GM23338 (cell line): ENCODE measurements at regions not wholly inside any gene's neighbourhood (a gene's known extent, or its start where the extent isn't known, plus 50 kb on each side); places are given as distances from the start of the nearest gene placed in this dataset.

Experiments
- ATAC-seq: fragments of 200-7000 bp; cut with Tn5 transposase; 3 replicates; pipeline ENCODE4 v1.9.1; 2020
- DNase-seq: peaks from one replicate; pipeline ENCODE4 v3.0.0-alpha.2; 2015; ENCODE audit warnings: low spot score
- H2AFZ ChIP-seq: fragments of 200-600 bp; sonication (generic); 2 replicates; pipeline ENCODE4 v1.8.0; 2016; ENCODE audit warnings: antibody characterized with exemption, mild to moderate bottlenecking, moderate library complexity
- H3F3A ChIP-seq: fragments of 200-600 bp; sonication (generic); replicated peaks from 2 replicates; pipeline ENCODE4 v1.8.0; 2017; ENCODE audit warnings: antibody characterized with exemption, mixed run types, low read depth
- H3K27ac ChIP-seq: fragments of 200-600 bp; sonication (generic); 2 replicates; pipeline ENCODE4 v1.6.1; 2016; ENCODE audit warnings: low read depth
- H3K27me3 ChIP-seq: fragments of 200-600 bp; sonication (generic); 2 replicates; pipeline ENCODE4 v1.8.0; 2016; ENCODE audit warnings: mild to moderate bottlenecking, mixed run types, moderate library complexity; ENCODE audit not compliant: insufficient read depth
- H3K36me3 ChIP-seq: fragments of 200-600 bp; sonication (generic); 2 replicates; pipeline ENCODE4 v1.8.0; 2016; ENCODE audit warnings: mild to moderate bottlenecking; ENCODE audit not compliant: insufficient read depth
- H3K4me1 ChIP-seq: fragments of 200-600 bp; sonication (generic); 2 replicates; pipeline ENCODE4 v1.8.0; 2016; ENCODE audit warnings: mild to moderate bottlenecking, moderate library complexity; ENCODE audit not compliant: insufficient read depth
- H3K4me2 ChIP-seq: fragments of 200-600 bp; sonication (generic); 2 replicates; pipeline ENCODE4 v1.7.1; 2017; ENCODE audit warnings: mixed run types
- H3K4me3 ChIP-seq: fragments of 200-600 bp; sonication (generic); 2 replicates; pipeline ENCODE4 v1.6.1; 2016; ENCODE audit warnings: mixed run types
- H3K79me2 ChIP-seq: fragments of 200-600 bp; sonication (generic); replicated peaks from 2 replicates; pipeline ENCODE4 v1.8.0; 2017; ENCODE audit warnings: mild to moderate bottlenecking; ENCODE audit not compliant: insufficient read depth
- H3K9me2 ChIP-seq: fragments of 200-600 bp; sonication (generic); 2 replicates; pipeline ENCODE4 v1.8.0; 2017; ENCODE audit not compliant: insufficient read depth
- H4K20me1 ChIP-seq: fragments of 200-600 bp; sonication (generic); replicated peaks from 2 replicates; pipeline ENCODE4 v1.8.0; 2017; ENCODE audit warnings: mild to moderate bottlenecking; ENCODE audit not compliant: insufficient read depth
- H3K27ac Mint-ChIP-seq: 2 replicates; pipeline ENCODE4 v1.8.0; 2020; ENCODE audit warnings: inconsistent platforms, mild to moderate bottlenecking, moderate library complexity, mixed read lengths
- H3K27me3 Mint-ChIP-seq: 3 replicates; pipeline ENCODE4 v1.8.0; 2022; ENCODE audit warnings: low read depth, mild to moderate bottlenecking, moderate library complexity, mixed read lengths, inconsistent platforms; ENCODE audit not compliant: insufficient read depth, poor library complexity
- H3K36me3 Mint-ChIP-seq: 3 replicates; pipeline ENCODE4 v1.8.0; 2021; ENCODE audit warnings: low read depth, mild to moderate bottlenecking, inconsistent platforms, moderate library complexity, mixed read lengths
- H3K4me1 Mint-ChIP-seq: 3 replicates; pipeline ENCODE4 v1.8.0; 2020; ENCODE audit warnings: mild to moderate bottlenecking, inconsistent platforms, mixed read lengths
- H3K4me3 Mint-ChIP-seq: 3 replicates; pipeline ENCODE4 v1.8.0; 2021; ENCODE audit warnings: moderate library complexity, mild to moderate bottlenecking, inconsistent platforms, mixed read lengths
- H3K9me3 Mint-ChIP-seq: 3 replicates; pipeline ENCODE4 v1.8.0; 2020; ENCODE audit warnings: moderate library complexity, mild to moderate bottlenecking, inconsistent platforms, mixed read lengths
- CREB1 ChIP-seq: fragments of 250-450 bp; sonication (Bioruptor Pico); IDR thresholded peaks from 2 replicates; pipeline ENCODE4 v1.5.0; 2020; ENCODE audit warnings: low read depth, mild to moderate bottlenecking, moderate library complexity
- CTCF ChIP-seq, 2 experiments: fragments of 200-600 bp in 1 of 2; sonication (generic) in 1 of 2; conservative IDR thresholded peaks; 2 replicates each; pipeline versions ENCODE4 v1.5.1 to v1.6.1; 2016 to 2017; ENCODE audit warnings: antibody characterized with exemption in 2 of 2, low read depth in 2 of 2, mild to moderate bottlenecking in 2 of 2, moderate library complexity in 1 of 2
- ETS1 ChIP-seq: IDR thresholded peaks from 2 replicates; pipeline ENCODE4 v1.6.1; 2016; ENCODE audit warnings: antibody characterized with exemption
- EZH2 ChIP-seq: fragments of 200-600 bp; sonication (generic); IDR thresholded peaks from one replicate; pipeline ENCODE4 v1.8.0; 2017; ENCODE audit warnings: antibody characterized with exemption, mild to moderate bottlenecking, low read depth; ENCODE audit not compliant: unreplicated experiment
- EZH2phosphoT487 ChIP-seq: fragments of 200-600 bp; sonication (generic); IDR thresholded peaks from one replicate; pipeline ENCODE4 v1.8.1; 2018; ENCODE audit warnings: antibody characterized with exemption; ENCODE audit not compliant: unreplicated experiment
- POLR2AphosphoS5 ChIP-seq: IDR thresholded peaks from 2 replicates; pipeline ENCODE4 v1.6.1; 2016; ENCODE audit warnings: antibody characterized with exemption, low read depth
- STAT1 ChIP-seq: IDR thresholded peaks from one replicate; pipeline ENCODE4 v1.6.1; 2016; ENCODE audit warnings: antibody characterized with exemption; ENCODE audit not compliant: unreplicated experiment
- ZNF331 ChIP-seq: fragments of 250-450 bp; sonication (Bioruptor Pico); IDR thresholded peaks from 2 replicates; pipeline ENCODE4 v1.5.0; 2020; ENCODE audit warnings: low read depth, mild to moderate bottlenecking, moderate library complexity
- ZNF462 ChIP-seq: fragments of 250-450 bp; sonication (Bioruptor Pico); IDR thresholded peaks from 2 replicates; pipeline ENCODE4 v1.5.0; 2020; ENCODE audit warnings: mild to moderate bottlenecking, moderate library complexity
- TF ChIP-seq, protein P1 (sequence below): IDR thresholded peaks from one replicate; pipeline ENCODE4 v1.6.1; 2018; ENCODE audit warnings: antibody characterized with exemption; ENCODE audit not compliant: unreplicated experiment

DNA sequence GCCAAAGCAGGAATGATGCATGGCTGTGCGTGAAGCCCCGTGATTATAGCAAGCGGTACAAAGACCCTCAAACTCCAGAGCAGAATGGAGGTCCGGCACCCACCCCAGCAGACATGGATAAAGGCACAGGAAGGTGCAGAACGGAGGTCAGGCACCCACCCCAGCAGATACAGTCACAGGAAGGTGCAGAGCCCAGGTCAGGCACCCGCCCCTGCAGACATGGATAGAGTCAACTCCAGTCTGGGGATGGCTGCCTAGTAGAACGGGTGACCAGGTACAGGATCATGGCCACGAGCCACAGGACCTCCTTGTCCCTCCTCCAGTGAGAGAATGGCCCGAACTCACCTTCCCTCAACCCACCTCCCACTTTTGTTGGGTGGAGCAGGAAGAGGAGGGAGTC is 318.3 kb upstream of the SALL3 start:
- no peaks in the 10 kb centered on the region for H3K4me1 ChIP-seq
- no peak overlapping the region for H3K27ac Mint-ChIP-seq
- no peak for ATAC-seq
- no peak overlapping the region for H3K27ac ChIP-seq
- H3K36me3 ChIP-seq = no peaks in the 10 kb centered on the region
- no peak overlapping the region for H3K4me3 ChIP-seq
- TF ChIP-seq POLR2AphosphoS5 = no peak
- no peak for TF ChIP-seq CREB1 (CRISPR knock-in tag)
- TF ChIP-seq, protein P1, sequence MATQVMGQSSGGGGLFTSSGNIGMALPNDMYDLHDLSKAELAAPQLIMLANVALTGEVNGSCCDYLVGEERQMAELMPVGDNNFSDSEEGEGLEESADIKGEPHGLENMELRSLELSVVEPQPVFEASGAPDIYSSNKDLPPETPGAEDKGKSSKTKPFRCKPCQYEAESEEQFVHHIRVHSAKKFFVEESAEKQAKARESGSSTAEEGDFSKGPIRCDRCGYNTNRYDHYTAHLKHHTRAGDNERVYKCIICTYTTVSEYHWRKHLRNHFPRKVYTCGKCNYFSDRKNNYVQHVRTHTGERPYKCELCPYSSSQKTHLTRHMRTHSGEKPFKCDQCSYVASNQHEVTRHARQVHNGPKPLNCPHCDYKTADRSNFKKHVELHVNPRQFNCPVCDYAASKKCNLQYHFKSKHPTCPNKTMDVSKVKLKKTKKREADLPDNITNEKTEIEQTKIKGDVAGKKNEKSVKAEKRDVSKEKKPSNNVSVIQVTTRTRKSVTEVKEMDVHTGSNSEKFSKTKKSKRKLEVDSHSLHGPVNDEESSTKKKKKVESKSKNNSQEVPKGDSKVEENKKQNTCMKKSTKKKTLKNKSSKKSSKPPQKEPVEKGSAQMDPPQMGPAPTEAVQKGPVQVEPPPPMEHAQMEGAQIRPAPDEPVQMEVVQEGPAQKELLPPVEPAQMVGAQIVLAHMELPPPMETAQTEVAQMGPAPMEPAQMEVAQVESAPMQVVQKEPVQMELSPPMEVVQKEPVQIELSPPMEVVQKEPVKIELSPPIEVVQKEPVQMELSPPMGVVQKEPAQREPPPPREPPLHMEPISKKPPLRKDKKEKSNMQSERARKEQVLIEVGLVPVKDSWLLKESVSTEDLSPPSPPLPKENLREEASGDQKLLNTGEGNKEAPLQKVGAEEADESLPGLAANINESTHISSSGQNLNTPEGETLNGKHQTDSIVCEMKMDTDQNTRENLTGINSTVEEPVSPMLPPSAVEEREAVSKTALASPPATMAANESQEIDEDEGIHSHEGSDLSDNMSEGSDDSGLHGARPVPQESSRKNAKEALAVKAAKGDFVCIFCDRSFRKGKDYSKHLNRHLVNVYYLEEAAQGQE = no peak
- TF ChIP-seq EZH2phosphoT487 = no peak
- no peak for TF ChIP-seq CTCF (conservative IDR thresholded peaks at IDR 0.05; ENCODE audit: low read depth in 2 of 2)
- no peak for TF ChIP-seq ETS1
- no peak for TF ChIP-seq EZH2
- TF ChIP-seq ZNF331 (CRISPR knock-in tag) = no peak
- TF ChIP-seq STAT1 = no peak
- H3K9me2 ChIP-seq = no peaks in the 10 kb centered on the region
- DNase-seq = no peak
- H2AFZ ChIP-seq = no peak overlapping the region
- no peak overlapping the region for H3K4me3 Mint-ChIP-seq
- no peaks in the 10 kb centered on the region for H3K27me3 ChIP-seq
- H3K36me3 Mint-ChIP-seq = peaks cover 37% of the 10 kb centered on the region
- no peaks in the 10 kb centered on the region for H3K79me2 ChIP-seq
- H3F3A ChIP-seq = no peaks in the 10 kb centered on the region
- H4K20me1 ChIP-seq = no peaks in the 10 kb centered on the region
- peaks cover 91% of the 10 kb centered on the region for H3K9me3 Mint-ChIP-seq
- H3K4me1 Mint-ChIP-seq = no peaks in the 10 kb centered on the region
- H3K4me2 ChIP-seq = no peak overlapping the region
- peaks cover 8% of the 10 kb centered on the region for H3K27me3 Mint-ChIP-seq

DNA sequence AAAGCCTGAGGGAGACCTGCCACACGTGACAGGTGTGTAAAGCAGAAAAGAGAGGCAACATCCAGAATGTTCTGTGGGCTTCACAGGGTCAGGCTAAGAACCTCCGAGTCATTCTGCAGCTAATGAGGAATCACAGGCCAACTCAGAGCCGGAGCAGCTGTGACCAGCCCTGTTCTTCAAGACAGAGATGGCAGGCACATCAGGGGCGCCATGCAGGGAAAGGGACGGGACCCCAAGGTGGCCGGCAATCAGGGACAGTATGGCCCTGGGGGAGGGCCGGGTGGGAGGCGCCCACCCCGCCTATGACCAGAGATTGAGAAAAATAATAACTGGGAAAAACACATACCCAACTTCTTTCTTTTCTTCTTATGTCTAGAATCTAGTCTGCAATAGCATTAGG is 316.7 kb upstream of the SALL3 start:
- Mint-ChIP-seq H3K4me1 (no peaks in the 10 kb centered on the region), H3K27me3 (peaks cover 3% of the 10 kb centered on the region), H3K27ac (no peak overlapping the region), H3K4me3 (no peak overlapping the region), H3K9me3 (peaks cover 87% of the 10 kb centered on the region), H3K36me3 (peaks cover 34% of the 10 kb centered on the region)
- H3F3A ChIP-seq = no peaks in the 10 kb centered on the region
- H3K4me1 ChIP-seq = no peaks in the 10 kb centered on the region
- no peak overlapping the region for H2AFZ ChIP-seq
- TF ChIP-seq ZNF462 (CRISPR knock-in tag) (no peak), EZH2phosphoT487 (no peak), ZNF331 (CRISPR knock-in tag) (no peak), POLR2AphosphoS5 (no peak)
- no peak overlapping the region for H3K4me2 ChIP-seq
- no peak overlapping the region for H3K27ac ChIP-seq
- DNase-seq (no peak), ATAC-seq (no peak)
- H4K20me1 ChIP-seq = no peaks in the 10 kb centered on the region
- no peaks in the 10 kb centered on the region for H3K27me3 ChIP-seq
- H3K9me2 ChIP-seq = no peaks in the 10 kb centered on the region
- no peak overlapping the region for H3K4me3 ChIP-seq
- H3K36me3 ChIP-seq = no peaks in the 10 kb centered on the region
- H3K79me2 ChIP-seq = no peaks in the 10 kb centered on the region
